Stimulated activated naive B cell treated with anti-CD40 and anti-IgM and Interleukin-4, amounts not matched to agents 10 μg/mL and 1 μg/mL and 100 μg/mL, for 72 hours (primary cell): ENCODE measurements at regions not wholly inside any gene's neighbourhood (a gene's known extent, or its start where the extent isn't known, plus 50 kb on each side); places are given as distances from the start of the nearest gene placed in this dataset.

Experiments
- ATAC-seq, 2 donors: fragments of 150-1000 bp; cut with Tn5 transposase; replicated peaks; 2 replicates each; pipeline ENCODE4 v1.10.0; 2021; ENCODE audit warnings: moderate library complexity in 1 of 2
- DNase-seq: peaks from one replicate; pipeline ENCODE4 v3.0.0; 2021
- H3K27ac Mint-ChIP-seq: one replicate; pipeline ENCODE4 v1.8.0; 2022; ENCODE audit warnings: mild to moderate bottlenecking, mixed read lengths
- H3K27me3 Mint-ChIP-seq, 2 donors: one replicate each; pipeline ENCODE4 v1.8.0; 2022; ENCODE audit warnings: mixed read lengths in 2 of 2
- H3K36me3 Mint-ChIP-seq, 2 donors: one replicate each; pipeline ENCODE4 v1.8.0; 2022; ENCODE audit warnings: mixed read lengths in 2 of 2, mild to moderate bottlenecking in 1 of 2
- H3K4me1 Mint-ChIP-seq, 2 donors: one replicate each; pipeline ENCODE4 v1.8.0; 2022; ENCODE audit warnings: mixed read lengths in 2 of 2, mild to moderate bottlenecking in 1 of 2
- H3K4me3 Mint-ChIP-seq, 2 donors: one replicate each; pipeline ENCODE4 v1.8.0; 2022; ENCODE audit warnings: mild to moderate bottlenecking in 2 of 2, mixed read lengths in 2 of 2, moderate library complexity in 1 of 2
- H3K9me3 Mint-ChIP-seq, 2 donors: one replicate each; pipeline ENCODE4 v1.8.0; 2022; ENCODE audit warnings: mixed read lengths in 2 of 2, mild to moderate bottlenecking in 1 of 2

- ATAC-seq (no peak), DNase-seq (no peak)
- no peaks in the 10 kb centered on the region for H3K36me3 Mint-ChIP-seq
- H3K4me3 Mint-ChIP-seq, result no peak overlapping the region
- peaks cover 0 to 3% of the 10 kb centered on the region in 2 donors for H3K9me3 Mint-ChIP-seq
- peaks cover 4 to 5% of the 10 kb centered on the region in 2 donors for H3K27me3 Mint-ChIP-seq
- H3K4me1 Mint-ChIP-seq, result no peaks in the 10 kb centered on the region
- no peak overlapping the region for H3K27ac Mint-ChIP-seq
Observed at GRCh38 chr1:97983126-97983525, 62.3 kb upstream of the DPYD start.

GRCh38 chr1:97980530-97980929, 59.7 kb upstream of the DPYD start:
- Mint-ChIP-seq H3K4me3 (no peak overlapping the region), H3K27me3 (peaks cover 0 to 4% of the 10 kb centered on the region in 2 donors), H3K36me3 (no peaks in the 10 kb centered on the region), H3K27ac (no peak overlapping the region), H3K4me1 (no peaks in the 10 kb centered on the region), H3K9me3 (no peaks in the 10 kb centered on the region)
- DNase-seq (no peak), ATAC-seq (no peak)

GRCh38 chr1:97976801-97977200, 56.0 kb upstream of the DPYD start:
- Mint-ChIP-seq H3K9me3 (no peaks in the 10 kb centered on the region), H3K4me1 (no peaks in the 10 kb centered on the region), H3K27me3 (no peaks in the 10 kb centered on the region), H3K4me3 (no peak overlapping the region), H3K36me3 (no peaks in the 10 kb centered on the region), H3K27ac (no peak overlapping the region)
- no peak for DNase-seq
- ATAC-seq, result no peak
